ENCODE measurements at regions not wholly inside any gene's neighbourhood (a gene's known extent, or its start where the extent isn't known, plus 50 kb on each side); places are given as distances from the start of the nearest gene placed in this dataset.

DNA sequence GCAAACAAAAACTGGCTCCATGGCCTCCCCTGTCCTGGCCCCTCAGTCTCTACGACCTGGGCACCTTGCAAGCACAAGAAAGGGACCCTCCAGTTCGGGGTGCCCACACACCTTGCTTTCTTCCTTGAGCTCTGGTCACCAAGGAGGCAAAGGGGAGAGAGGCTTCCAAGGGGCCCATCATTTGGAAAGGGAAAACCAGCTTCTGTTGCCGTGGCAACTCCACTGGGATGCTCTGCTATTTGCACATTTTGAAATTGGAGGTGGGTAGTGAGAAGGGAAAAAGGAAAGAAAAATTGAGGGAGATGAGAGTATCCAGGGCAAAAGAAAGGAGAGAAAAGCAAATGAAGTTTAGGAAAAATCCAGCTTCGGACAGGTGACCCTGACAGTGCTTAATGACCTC lies 388.4 kb downstream of the SHANK2 start:
- no peak for DNase-seq

DNA sequence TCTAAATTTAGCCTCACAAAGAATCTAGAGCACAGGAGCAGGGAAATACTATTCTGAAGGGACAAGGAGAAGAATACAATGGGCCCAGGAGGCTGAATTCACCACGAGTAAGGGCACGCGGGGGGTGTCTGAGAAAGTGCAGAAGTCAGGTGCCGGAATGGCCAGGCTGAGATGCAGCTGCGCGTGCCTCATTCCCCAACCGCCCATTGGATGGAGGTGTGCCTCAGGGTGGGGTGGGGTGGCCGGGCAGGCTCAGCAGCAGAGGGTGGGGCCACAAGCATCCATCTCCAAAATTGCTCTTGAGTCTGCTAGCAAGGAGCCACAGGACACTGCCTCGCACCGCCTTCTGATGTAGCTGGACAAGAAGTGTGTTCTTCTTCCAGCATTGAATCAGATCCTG lies 387.0 kb downstream of the SHANK2 start:
- no peak for DNase-seq

DNA sequence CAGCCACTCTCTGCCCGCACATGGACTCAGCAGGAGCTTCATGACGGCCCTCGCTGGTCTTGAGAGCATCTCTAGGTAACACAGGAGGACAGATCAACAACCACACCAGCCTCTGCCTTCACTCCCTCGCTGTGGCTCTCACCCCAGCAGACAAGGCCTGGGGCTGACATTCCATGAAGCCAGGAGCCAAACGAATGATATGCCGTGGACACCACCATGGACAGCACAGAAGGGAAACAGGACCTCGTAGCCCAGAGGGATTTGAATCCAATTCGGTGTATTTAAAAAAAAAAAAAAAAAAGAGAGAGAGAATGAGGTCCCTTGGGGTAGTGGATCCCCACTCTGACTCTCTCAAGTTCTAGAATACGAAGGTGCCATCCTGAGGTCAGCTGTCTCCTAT lies 385.5 kb downstream of the SHANK2 start:
- DNase-seq, result no peak

DNA sequence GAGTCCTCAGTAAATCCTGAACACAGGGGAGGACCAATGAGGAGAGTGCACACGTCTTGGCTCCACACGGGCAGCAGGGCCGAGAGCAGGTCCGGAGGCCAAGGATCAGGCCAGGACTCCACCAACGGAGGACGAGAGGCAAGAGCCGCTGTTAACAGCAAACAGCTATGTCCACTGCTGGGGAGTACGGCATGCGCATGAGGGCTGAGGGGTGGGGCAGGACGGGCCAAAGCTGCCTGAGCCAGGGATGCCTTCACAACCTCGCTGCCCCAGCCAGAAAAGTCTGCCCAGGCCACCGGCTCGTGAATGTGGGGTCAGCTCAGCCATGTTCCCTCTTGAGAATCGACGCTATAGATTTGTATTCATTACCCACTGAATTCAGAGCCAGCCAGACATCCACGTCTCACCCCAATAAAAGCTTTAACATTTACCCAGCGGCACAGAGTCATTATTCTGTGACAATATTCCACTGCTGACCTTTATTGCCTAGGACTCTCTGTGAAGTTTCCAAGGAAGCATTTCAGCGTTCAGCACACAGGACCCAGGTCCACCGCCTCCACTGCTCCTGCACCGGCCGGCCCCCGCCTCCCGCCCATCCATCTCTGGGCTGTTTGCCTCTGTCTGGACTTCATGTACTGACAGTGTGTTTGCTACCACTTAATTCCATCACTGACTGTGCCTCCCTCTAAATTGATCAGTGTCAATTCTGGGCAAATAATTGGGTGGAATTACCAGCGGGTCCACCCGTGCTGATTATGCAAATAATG lies 384.9 kb downstream of the SHANK2 start:
- no peak for DNase-seq

DNA sequence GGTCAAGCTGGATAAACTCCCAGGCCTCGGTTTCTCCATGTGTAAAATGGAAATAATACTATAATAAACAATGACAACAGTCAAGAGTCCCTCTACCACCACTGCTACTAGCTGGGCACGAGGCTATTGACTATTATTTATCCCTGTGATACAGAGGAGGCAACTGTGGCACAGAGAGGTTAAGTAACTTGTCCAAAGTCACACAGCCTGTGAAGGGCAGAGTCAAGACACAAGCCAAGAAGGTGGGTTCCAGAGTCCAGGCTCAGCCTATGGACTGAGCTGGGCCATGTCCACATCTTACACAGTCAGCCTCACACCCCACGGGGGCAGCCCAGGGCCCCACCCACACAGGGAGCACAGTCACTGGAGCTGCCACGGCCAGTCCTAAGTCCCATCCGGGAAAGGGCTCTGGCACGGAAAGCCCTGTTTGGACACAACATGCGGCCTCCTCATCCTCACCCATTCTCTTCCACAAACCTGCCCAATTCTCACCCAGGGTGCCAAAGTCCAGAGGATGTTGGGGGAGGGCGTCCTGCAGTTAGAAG lies 384.0 kb downstream of the SHANK2 start:
- no peak for DNase-seq

DNA sequence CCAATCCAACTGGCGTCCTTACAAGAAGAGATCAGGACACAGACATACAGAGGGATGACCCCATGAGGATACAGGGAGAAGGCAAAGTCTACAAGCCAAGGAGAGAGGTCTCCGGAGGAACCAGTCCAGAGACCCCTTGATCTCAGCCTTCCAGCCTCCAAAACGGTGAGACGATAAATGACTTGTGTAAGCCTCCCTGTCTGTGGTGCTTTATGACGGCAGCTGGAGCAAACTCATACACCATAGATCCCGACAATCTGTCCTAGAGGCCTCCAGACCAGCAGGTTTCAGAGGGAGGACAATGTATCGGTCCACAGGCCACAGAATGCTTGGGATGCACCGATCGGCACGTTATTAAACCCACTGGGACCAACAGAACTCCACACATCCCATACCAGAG lies 383.3 kb downstream of the SHANK2 start:
- DNase-seq, result no peak

DNA sequence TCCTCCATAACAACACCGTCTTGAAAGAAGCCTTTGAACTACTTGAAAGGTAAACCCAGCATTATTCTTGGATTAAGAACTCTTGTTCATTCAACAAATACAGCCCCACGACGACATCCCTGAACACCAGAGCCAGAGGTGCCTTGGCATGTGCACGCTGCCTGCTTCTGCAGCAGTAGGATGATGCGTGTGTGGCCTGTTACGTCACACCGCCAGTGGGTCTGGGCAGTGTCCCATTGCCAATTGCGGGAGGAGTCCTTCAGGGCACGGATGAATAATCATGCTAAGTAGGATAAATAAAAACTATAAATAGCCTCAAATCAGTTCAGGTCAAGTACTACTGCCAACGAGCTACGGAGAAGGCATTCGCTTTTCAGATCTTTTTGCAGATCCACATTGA lies 380.5 kb downstream of the SHANK2 start:
- peak; percentile 14 for DNase-seq

DNA sequence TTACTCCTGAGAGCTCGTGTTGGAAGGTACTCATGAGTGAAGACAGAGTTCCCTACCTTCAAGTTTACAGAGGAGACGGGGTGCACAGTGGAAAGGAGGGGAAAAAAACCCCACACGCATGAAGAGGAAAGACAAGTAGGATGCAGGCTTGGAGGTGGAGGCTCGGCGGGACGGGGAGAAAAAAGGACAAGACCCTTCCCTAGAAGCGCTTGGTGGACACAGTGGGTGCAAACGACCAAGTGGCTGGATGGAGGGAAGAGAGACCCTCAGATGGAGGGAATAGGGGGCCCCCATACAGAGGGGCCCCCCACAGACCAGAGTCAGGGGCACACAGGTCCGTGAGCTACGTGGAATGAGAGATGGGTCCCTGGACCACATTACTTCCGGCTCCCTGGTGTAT lies 380.1 kb downstream of the SHANK2 start:
- no peak for DNase-seq

DNA sequence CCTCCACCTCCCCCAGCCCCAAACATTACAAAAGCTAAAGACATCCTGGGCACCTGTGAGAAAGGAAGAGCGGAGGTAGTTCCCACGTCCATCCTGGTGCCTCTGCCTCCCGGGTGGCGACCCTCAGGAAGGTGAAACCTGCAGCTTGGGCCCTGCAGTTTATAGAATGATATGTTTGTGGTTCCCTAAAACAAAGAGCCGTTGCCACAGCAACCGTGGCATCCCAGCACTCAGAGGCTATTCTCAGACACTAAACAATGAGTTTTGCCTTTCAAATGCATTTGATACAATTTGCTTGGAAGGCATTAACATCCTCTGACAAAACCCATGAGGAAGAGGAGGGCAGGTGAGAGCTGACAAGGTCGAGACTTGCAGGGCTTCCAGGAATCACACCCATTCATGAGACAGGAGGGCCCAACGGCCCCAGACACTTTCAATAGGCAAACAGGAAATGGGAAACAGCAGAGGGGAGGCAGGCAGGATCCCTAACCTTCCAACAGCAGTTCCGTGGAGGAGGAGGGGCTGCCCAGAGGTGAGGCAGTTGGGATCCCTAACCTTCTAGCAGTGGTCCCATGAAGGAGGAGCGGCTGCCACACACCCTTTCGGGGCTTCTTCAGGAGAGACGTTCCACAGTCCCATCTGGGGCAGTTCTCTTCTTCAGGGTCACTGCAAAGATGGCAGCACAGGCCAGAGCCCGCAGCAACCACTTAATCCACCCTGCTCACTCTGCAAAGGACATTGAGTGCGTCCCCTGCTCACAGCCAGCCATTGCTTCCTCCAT lies 379.2 kb downstream of the SHANK2 start:
- no peak for DNase-seq

DNA sequence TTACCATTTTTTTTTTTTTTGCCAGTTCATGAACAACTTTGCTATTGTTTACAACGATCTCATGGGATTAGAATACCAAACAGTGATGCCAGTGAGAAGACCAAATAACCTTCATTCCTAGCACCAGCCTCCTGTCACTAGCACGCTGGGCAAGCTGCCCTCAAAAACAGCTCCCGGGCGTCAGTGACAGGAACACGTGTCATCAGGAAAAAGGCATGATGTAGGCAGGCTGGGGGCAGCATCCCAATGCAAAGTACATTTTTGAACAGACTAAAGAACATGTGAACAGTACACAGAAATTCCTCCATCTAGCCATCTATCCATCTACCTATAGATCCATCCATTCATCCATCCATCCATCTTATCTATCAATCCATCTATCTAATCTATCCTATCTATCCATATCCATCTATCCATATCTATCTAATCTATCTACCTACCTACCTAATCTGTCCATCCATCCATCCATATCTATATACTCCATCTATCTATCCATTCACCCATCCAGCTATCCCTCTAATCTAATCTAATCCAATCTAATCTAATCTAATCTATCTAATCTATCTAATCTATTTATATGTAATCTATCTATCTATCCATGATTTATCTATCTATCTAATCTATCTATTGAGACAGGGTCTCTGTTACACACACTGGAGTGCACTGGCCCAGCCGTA lies 378.5 kb downstream of the SHANK2 start:
- DNase-seq, result no peak

DNA sequence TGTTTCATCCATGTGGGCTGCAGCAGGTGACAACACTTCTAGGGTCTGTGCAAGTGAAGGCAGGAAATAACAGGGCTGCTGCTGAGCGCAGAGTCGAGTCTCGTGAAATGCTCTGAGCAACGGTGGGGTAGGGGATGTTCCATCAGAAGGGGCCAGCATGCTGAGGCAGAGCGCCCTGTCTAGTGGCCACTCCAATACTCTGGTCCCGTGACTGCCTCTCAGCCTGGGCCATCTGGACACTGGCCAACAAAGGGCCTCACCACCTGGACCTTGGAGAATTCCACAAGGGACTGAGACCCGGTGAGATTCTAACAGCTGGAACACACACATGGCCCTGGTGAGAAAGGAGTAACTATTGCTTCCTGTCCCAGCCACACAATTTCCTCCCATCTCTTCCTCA lies 375.7 kb downstream of the SHANK2 start:
- no peak for DNase-seq

DNA sequence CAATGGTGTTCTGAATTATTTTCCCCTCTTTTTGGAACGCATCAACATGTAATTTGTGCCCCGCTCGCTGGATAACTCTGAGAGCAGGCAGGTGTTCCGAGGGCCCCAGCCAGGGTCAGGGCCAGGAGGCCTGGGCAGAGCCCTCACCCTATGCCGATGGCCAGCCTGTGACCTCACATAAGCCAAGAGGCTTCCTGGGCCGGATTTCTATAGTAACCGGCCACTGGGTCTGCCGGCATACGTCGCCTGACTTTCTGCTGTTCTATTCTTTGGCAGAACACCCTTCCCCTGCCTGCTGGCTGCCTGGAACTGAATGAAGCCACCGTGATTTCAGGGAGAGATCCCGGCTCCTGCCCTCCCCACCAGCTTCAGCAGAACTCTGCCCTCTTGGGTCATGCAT lies 375.2 kb downstream of the SHANK2 start:
- no peak for DNase-seq

DNA sequence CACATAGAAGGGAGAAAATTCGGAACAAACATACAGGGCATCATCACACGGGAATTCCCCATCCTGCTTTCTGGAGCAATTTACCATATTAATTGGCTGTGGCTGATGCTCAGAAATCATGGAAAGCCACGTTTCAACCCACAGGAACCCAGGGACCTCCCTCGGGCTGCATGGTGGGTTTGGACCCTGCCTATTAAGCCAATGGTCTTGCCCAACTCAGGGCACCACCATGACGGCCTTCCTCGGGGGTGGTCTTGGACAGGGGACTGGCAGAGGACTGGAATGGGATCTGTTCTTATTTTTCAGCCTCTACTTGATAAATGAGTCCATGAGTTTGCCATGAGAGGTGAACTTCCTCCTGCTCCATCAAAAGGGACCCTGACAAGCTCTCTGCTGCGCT lies 374.0 kb downstream of the SHANK2 start:
- DNase-seq, result no peak

DNA sequence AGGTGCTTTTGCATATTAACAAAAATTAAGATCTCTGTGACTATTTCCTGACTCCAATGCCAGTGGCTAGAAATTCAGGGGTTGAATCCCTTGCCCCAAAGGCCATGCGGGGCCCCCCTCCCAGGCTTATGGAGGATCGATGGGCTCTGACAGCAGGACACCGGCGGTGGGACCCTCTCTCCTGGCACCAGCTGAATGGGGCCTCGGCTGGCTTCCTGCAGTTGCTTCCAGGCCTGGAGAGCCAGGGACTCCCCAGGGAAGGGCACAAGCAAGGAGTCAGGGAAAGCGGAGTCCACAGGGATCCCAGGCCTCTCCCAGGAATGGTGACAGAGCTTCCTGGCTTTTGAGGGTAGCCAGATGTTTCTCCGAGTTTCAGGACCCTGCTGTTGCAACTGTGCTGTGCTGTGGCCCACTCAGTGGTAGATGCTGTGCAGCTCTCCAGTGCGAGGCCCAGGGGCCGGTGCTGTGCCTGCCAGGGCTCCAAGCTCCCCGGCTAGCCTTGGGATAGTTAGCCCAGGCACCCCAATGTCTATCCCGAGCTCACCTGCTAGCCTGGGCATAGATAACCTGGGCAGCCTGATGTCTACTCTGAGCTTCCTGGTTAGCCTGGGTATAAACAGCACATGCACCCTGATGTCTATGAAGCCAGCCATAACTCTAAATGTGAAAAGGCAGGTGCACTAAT lies 372.6 kb downstream of the SHANK2 start:
- no peak for DNase-seq

DNA sequence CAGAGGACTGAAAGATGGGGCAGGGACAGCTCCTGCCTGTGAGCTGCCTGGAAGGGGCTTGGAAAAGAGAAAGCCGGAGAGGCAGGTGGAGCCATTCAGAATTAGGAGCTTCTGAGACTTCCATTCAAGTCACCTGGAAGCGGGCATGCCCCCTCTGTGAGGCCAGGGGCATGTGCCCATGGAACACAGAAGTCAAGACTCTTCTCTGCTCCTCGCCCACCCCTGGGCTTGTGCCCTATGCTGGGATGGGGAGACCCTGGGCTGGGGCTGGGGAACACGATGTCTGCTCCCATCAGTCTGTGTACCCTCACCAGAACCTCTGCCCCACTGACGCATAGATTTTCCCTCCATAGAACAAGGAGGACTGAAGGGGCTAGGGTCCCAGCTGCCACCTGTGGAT lies 372.0 kb downstream of the SHANK2 start:
- no peak for DNase-seq

DNA sequence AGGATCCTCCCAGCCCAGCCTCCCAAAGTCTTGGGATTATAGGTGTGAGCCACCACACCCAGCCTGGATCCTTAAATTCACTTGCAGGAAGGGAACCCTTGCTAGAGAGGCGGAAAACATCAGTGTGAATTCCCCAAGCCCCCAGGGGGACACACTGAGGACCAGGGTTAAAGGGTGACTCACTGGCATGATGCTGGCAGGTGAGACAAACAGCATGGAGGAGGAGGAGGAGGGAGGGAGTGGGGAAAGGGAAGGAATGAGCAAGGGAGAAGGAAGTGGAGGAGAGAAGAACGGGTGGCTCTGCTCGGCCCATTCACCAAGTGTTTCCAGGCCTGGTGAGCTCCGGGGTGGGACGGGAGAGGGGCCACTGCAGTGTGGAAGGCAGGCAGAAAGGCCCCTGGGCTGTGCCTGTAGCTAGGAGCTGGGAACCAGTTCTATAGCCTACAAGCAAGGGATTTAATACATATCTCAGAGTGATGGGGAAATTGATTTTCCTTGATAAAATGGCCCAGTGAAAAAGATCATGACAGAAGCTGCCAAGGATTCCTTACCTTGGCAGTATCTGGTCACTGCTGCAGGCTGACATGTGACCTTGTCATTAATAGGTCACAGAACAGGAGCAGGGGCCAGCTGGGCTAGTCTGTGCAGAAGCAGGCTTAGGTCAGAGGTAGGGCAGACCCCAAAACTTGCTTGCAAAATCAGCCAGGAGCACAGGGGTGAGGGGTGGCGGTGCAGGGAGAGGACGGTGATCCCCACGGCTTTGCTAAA lies 370.2 kb downstream of the SHANK2 start:
- DNase-seq, result no peak

DNA sequence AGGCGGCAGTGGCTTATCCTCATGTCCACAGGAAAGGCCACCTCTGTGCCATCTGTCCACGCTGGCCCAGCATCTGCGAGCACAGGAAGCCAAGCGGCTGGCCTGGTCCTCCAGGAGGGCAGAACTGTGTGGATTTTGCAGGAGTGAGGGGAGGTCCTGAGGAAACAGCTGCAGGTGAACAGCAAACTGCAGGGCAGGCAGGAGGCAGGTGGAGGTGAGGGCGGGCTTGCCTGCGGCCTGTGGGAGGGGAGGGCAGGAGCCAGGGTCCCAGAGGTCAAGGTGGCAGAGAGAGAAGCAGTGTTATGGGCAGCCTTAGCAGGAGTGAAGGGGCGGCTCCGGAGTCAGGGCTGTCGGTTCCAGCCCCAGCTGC lies 369.7 kb downstream of the SHANK2 start:
- DNase-seq, result no peak

DNA sequence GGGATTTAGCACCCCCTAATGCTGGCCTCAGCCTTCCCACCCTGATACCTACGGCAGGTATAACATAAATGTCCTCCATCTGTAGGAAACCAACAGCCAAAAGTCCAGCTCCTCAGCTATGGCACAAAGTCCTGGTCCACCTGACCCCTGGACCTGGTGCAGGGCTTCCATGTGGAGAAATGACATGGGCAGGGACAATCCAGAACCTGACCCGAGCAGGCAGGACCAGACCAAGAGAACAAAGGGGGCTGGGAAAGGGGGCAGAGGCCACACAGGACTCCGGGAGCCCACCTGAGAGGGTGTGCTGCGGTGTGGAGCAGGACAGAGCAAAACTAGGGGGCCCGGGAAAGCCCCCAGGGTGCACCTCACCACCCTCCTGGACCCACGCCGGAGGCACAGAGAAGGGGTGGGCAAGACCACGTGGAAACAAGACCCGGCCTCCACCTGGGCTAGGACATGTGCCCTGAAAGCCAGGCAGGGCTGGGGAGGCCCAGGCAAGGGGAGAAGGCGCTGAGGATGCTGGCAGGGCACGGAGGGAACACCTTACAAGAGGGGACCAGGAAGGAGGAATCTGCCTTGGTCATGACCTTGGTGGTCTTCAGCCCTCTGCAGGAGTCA lies 368.9 kb downstream of the SHANK2 start:
- no peak for DNase-seq

DNA sequence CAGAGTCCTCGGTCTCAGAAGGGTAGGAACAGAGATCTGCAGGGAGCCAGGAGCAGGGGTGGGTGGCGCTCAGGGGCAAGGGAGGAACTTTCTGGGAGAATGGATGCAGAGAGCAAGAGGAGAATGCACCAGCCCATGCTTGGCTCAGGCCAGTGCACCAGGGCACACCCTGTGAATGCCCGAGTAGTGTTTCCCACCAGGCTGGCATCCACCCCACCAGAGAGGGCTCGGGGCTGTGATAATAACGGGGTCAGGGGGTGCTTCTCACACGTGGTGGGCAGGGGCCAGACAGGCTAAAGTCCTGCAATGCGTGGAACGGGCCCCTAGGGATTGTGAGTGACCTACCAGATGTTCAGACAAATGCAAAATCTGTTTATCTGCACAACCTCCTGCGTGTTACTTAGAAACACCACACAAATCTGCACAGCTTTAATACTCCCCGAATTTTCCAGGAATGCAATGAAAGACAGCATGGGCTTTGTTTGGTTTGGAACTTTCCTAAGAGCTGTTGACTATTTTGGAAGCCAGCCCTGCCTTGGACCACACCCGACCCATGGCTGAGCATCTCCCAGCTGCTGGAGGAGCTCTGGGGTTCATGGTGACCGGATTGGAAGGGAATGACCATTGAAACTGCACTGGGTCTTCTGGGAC lies 368.3 kb downstream of the SHANK2 start:
- DNase-seq, result no peak

DNA sequence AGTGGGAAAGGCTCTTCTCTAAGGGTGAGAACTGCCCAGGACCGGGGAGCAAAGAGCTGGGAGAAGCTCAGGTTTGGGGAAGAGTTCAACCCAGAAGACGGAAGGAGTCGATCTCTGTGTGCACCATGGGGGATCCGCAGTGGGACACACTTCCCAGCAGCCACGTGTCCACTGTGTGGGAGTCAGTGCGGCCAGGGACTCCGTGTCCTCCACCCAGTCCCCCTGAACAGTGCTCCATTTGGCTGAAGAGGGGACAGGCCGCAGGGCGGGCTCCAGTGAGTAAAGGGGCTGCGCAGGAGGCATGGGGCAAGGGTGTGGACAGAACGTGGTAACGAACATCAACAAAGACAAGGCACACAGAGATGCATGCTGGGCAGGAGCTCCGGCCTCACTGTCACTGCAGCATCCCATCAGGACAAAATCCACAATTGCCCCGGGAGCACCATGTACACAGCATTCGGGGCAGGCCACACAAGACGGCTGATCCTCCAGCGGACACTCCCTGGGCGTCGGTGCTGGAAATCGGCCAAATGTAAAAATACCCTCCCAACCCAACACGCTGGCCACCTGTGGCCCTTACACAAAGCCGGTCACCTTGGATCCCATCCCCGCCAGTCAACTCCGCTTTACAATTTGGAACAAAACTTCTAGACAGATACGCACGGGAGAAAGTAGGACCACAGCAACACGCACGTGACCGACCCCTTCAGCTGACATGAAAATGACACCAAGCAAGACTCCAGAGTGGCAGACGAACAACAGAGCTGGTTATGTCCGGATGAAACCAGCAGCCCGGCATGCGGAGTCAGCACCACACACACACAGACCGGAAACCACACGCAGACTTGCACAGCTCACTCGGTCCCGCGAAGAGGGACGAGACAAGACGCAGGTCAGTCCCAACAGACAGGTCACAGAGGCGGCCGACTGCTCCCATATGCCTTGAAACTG lies 366.8 kb downstream of the SHANK2 start:
- no peak for DNase-seq

Data from T1000 (cell line).